ENCODE measurements at regions not wholly inside any gene's neighbourhood (a gene's known extent, or its start where the extent isn't known, plus 50 kb on each side); places are given as distances from the start of the nearest gene placed in this dataset.

DNA sequence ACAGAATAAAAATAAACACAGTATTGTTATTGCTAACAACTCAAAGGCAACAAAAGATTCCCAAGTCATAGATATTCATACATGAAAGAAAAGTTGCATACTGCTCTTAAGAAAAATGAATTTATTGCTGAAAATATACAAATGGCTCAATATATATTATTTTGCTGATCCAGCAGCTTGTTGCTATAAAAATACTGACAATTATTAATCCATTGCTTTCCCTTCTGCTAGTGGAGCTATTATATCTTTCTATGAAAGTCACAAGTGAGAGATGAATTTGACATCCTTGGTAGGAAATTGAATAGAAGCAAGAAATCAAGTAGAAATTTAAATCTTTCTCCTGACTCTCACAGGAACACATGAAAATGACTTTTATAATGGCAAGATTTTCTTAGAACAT, 179.2 kb upstream of the MBNL1 start:
- DNase-seq (ENCODE audit: low read depth in 1 of 2, low spot score in 1 of 2) = no peak
- Histone ChIP-seq H3K36me3 (no peaks in the 10 kb centered on the region), H3K9me3 (ENCODE audit: low read depth) (no peaks in the 10 kb centered on the region), H3K4me1 (ENCODE audit: low read depth) (no peaks in the 10 kb centered on the region), H3K27me3 (no peaks in the 10 kb centered on the region), H3K27ac (no peak overlapping the region), H3K4me3 (no peak overlapping the region)
- no peak for TF ChIP-seq CTCF (IDR thresholded peaks at IDR 0.05; ENCODE audit: low read depth, low read length)

DNA sequence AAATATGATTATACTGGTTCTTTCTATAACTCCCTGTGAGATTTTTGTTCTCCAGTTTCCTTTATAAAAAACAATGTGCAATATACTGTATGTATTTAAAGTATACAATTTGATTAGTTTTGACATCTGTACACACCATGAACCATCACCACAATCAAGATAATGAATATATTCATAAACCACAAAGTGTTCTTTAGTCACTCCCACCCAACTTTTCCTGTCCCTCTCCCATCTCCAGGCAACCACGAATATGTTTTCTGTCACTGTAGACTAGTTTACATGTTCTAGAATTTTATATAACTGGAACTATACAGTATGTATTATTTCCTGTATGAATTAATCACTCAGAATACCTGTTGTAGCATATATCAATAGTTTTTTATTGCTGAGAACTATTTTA, 177.0 kb upstream of the MBNL1 start:
- DNase-seq (ENCODE audit: low read depth in 1 of 2, low spot score in 1 of 2) = no peak
- H3K9me3 ChIP-seq (ENCODE audit: low read depth) = no peaks in the 10 kb centered on the region
- H3K4me1 ChIP-seq (ENCODE audit: low read depth) = no peaks in the 10 kb centered on the region
- H3K27me3 ChIP-seq = no peaks in the 10 kb centered on the region
- H3K36me3 ChIP-seq = no peaks in the 10 kb centered on the region
- no peak overlapping the region for H3K4me3 ChIP-seq
- no peak overlapping the region for H3K27ac ChIP-seq
- no peak for TF ChIP-seq CTCF (IDR thresholded peaks at IDR 0.05; ENCODE audit: low read depth, low read length)

GRCh38 chr3:152093901-152094300, 174.8 kb upstream of the MBNL1 start:
- no peaks in the 10 kb centered on the region for H3K27me3 ChIP-seq

GRCh38 chr3:152094406-152094805, 174.3 kb upstream of the MBNL1 start:
- no peaks in the 10 kb centered on the region for H3K36me3 ChIP-seq
- H3K27ac ChIP-seq = no peak overlapping the region
- H3K4me3 ChIP-seq = no peak overlapping the region
- H3K4me1 ChIP-seq (ENCODE audit: low read depth) = no peaks in the 10 kb centered on the region
- H3K9me3 ChIP-seq (ENCODE audit: low read depth) = no peaks in the 10 kb centered on the region
- no peak for TF ChIP-seq CTCF (IDR thresholded peaks at IDR 0.05; ENCODE audit: low read depth, low read length)
- H3K27me3 ChIP-seq = no peaks in the 10 kb centered on the region
- DNase-seq (ENCODE audit: low read depth in 1 of 2, low spot score in 1 of 2) = no peak

More at GRCh38 chr3:152093901-152094300, 174.8 kb upstream of the MBNL1 start:
- H3K4me3 ChIP-seq = no peak overlapping the region
- H3K36me3 ChIP-seq = no peaks in the 10 kb centered on the region
- no peaks in the 10 kb centered on the region for H3K4me1 ChIP-seq (ENCODE audit: low read depth)
- DNase-seq (ENCODE audit: low read depth in 1 of 2, low spot score in 1 of 2) = no peak
- no peaks in the 10 kb centered on the region for H3K9me3 ChIP-seq (ENCODE audit: low read depth)
- H3K27ac ChIP-seq = no peak overlapping the region
- no peak for TF ChIP-seq CTCF (IDR thresholded peaks at IDR 0.05; ENCODE audit: low read depth, low read length)

DNA sequence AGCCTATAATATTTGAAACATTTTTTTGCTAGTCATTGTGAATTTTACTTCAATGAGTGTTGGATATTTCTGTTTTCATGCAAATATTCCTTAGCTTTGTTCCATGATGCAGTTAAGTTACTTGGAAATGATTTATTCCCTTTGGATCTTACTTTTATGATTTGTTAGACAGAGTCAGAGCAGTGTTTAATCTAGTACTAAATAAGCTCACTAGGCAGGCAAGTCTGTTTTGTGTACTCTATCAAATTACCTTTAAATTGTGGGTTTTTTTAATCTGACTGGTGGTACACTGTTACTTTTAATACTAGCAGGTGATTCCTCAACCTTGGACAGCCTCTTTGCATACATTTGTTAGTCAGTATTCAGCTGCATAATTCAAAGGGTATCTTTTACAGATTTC, 173.3 kb upstream of the MBNL1 start:
- H3K4me1 ChIP-seq (ENCODE audit: low read depth) = no peaks in the 10 kb centered on the region
- H3K36me3 ChIP-seq = no peaks in the 10 kb centered on the region
- DNase-seq (ENCODE audit: low read depth in 1 of 2, low spot score in 1 of 2) = no peak
- no peaks in the 10 kb centered on the region for H3K9me3 ChIP-seq (ENCODE audit: low read depth)
- no peak for TF ChIP-seq CTCF (IDR thresholded peaks at IDR 0.05; ENCODE audit: low read depth, low read length)
- H3K27ac ChIP-seq = no peak overlapping the region
- H3K27me3 ChIP-seq = no peaks in the 10 kb centered on the region
- H3K4me3 ChIP-seq = no peak overlapping the region

Measured in cardiac muscle cell (in vitro differentiated cells and primary cell).